CD4-positive, alpha-beta T cell (primary cell): ENCODE measurements at regions not wholly inside any gene's neighbourhood (a gene's known extent, or its start where the extent isn't known, plus 50 kb on each side); places are given as distances from the start of the nearest gene placed in this dataset.

Source experiments
- ATAC-seq: fragments of 200-7000 bp; cut with Tn5 transposase; one replicate; pipeline ENCODE4 v1.10.0; 2022; ENCODE audit warnings: mild to moderate bottlenecking; ENCODE audit not compliant: poor library complexity
- CTCF ChIA-PET: fragments of 350-600 bp; sonication (Branson Sonifier 250); formaldehyde crosslinking; loops from one replicate; lab custom pipeline; 2021; ENCODE audit warnings: antibody characterized with exemption, inconsistent platforms; lab: Charles Lee
- POLR2A ChIA-PET: fragments of 350-600 bp; sonication (Branson Sonifier 250); formaldehyde crosslinking; loops from one replicate; lab custom pipeline; 2021; ENCODE audit warnings: antibody characterized with exemption, inconsistent platforms; lab: Charles Lee
- DNase-seq, 14 experiments: peaks; one replicate each; pipeline ENCODE4 v3.0.0-alpha.2; 2013 to 2020; ENCODE audit warnings: mixed read lengths in 2 of 14
- H3K27ac ChIP-seq, 2 donors: one replicate each; pipeline versions ENCODE4 v1.5.1 to v1.7.0; 2013; ENCODE audit warnings: low read length in 2 of 2, low read depth in 1 of 2, mild to moderate bottlenecking in 1 of 2
- H3K27me3 ChIP-seq, 2 experiments: 1 replicate in 1 of 2; 2 replicates in 1 of 2; pipeline versions ENCODE4 v1.6.1 to v1.7.0; 2013; ENCODE audit warnings: low read length in 2 of 2, control low read depth in 1 of 2, mild to moderate bottlenecking in 1 of 2, moderate library complexity in 1 of 2; ENCODE audit not compliant: insufficient read depth in 2 of 2, control insufficient read depth in 1 of 2
- H3K36me3 ChIP-seq: one replicate; pipeline ENCODE4 v1.6.1; 2013; ENCODE audit warnings: low read length, control low read depth; ENCODE audit not compliant: insufficient read depth
- H3K4me1 ChIP-seq: one replicate; pipeline ENCODE4 v1.6.1; 2013; ENCODE audit warnings: low read length, control low read depth; ENCODE audit not compliant: insufficient read depth
- H3K4me3 ChIP-seq: one replicate; pipeline ENCODE4 v1.5.1; 2013; ENCODE audit warnings: mild to moderate bottlenecking, low read length, moderate library complexity
- H3K9me3 ChIP-seq, 2 experiments: 1 replicate in 1 of 2; 2 replicates in 1 of 2; pipeline versions ENCODE4 v1.6.1 to v1.7.0; 2013; ENCODE audit warnings: low read length in 2 of 2, mild to moderate bottlenecking in 2 of 2, control low read depth in 1 of 2, moderate library complexity in 1 of 2; ENCODE audit not compliant: control insufficient read depth in 1 of 2, insufficient read depth in 1 of 2
- H3K27ac Mint-ChIP-seq: one replicate; pipeline ENCODE4 v1.8.0; 2020; ENCODE audit warnings: mixed read lengths
- H3K27me3 Mint-ChIP-seq: one replicate; pipeline ENCODE4 v1.8.0; 2021; ENCODE audit warnings: mixed read lengths
- H3K36me3 Mint-ChIP-seq: one replicate; pipeline ENCODE4 v1.8.0; 2021; ENCODE audit warnings: low read depth, mixed read lengths
- H3K4me1 Mint-ChIP-seq: one replicate; pipeline ENCODE4 v1.8.0; 2021; ENCODE audit warnings: low read depth, mixed read lengths
- H3K4me3 Mint-ChIP-seq: one replicate; pipeline ENCODE4 v1.8.0; 2020; ENCODE audit warnings: mild to moderate bottlenecking, mixed read lengths
- H3K9me3 Mint-ChIP-seq: one replicate; pipeline ENCODE4 v1.8.0; 2020; ENCODE audit warnings: mixed read lengths
- CTCF ChIP-seq: fragments of 200-600 bp; IDR thresholded peaks from one replicate; pipeline ENCODE4 v1.8.0; 2022; ENCODE audit warnings: antibody characterized with exemption, mild to moderate bottlenecking
- intact Hi-C, 2 experiments: fragments of 100-400 bp; cut with DNase I in 1 of 2; cut with micrococcal nuclease in 1 of 2; formaldehyde crosslinking; loops; one replicate each; pipeline versions ENCODE4 v1.15.1 to v1.9.0; 2023 to 2025; cut with DNase I, micrococcal nuclease

- ATAC-seq = no peak
- no peaks in the 10 kb centered on the region for H3K4me1 Mint-ChIP-seq
- no peak overlapping the region for H3K27ac Mint-ChIP-seq
- H3K27me3 ChIP-seq = no peaks in the 10 kb centered on the region
- no peak overlapping the region for H3K4me3 ChIP-seq
- H3K36me3 Mint-ChIP-seq = no peaks in the 10 kb centered on the region
- CTCF ChIA-PET = no interaction called here
- H3K9me3 ChIP-seq = peaks cover 0 to 4% of the 10 kb centered on the region in 2 experiments
- no peak overlapping the region for H3K4me3 Mint-ChIP-seq
- peaks cover 7% of the 10 kb centered on the region for H3K27me3 Mint-ChIP-seq
- no peak overlapping the region for H3K27ac ChIP-seq
- H3K4me1 ChIP-seq = no peaks in the 10 kb centered on the region
- POLR2A ChIA-PET = no interaction called here
- intact Hi-C loops = loop anchor here in 1 of 2 experiments (5.0 kb wide), 1 partner anchor 48 kb away; no protein-coding TSS in a partner anchor
- no peak for TF ChIP-seq CTCF
- no peaks in the 10 kb centered on the region for H3K36me3 ChIP-seq
- DNase-seq = no peak
- H3K9me3 Mint-ChIP-seq = no peaks in the 10 kb centered on the region
Observed at GRCh38 chr9:27659571-27659970, 86.3 kb upstream of the C9orf72 start.

DNA sequence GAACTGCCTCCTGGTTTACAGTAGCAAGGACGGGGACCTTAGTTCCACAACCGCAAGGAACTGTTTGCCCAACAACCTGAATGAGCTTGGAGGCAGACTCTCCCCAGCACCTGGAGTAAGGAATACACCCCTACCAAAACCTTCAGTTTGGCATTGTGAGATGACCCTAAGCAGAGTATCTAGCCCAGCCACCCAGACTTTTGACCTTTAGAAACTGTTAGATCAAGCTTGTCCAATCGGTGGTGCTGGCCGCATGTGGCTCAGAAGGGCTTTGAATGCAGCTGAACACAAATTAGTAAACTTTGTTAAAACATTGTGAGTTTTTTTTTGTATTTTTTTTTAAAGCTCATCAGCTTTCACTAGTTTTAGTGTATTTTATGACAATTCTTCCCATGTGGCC lies 86.9 kb upstream of the C9orf72 start:
- Histone ChIP-seq H3K27me3 (no peaks in the 10 kb centered on the region), H3K9me3 (no peaks in the 10 kb centered on the region), H3K36me3 (no peaks in the 10 kb centered on the region), H3K27ac (no peak overlapping the region), H3K4me3 (no peak overlapping the region), H3K4me1 (no peaks in the 10 kb centered on the region)
- Mint-ChIP-seq H3K9me3 (no peaks in the 10 kb centered on the region), H3K27me3 (peaks cover 8% of the 10 kb centered on the region), H3K36me3 (no peaks in the 10 kb centered on the region), H3K4me3 (no peak overlapping the region), H3K27ac (no peak overlapping the region), H3K4me1 (no peaks in the 10 kb centered on the region)
- ChIA-PET CTCF (no interaction called here), POLR2A (no interaction called here)
- DNase-seq (no peak), ATAC-seq (no peak)
- intact Hi-C loops = no loop called here
- TF ChIP-seq CTCF = no peak

- intact Hi-C loops = no loop called here
- H3K4me3 Mint-ChIP-seq = no peak overlapping the region
- peaks cover 21% of the 10 kb centered on the region for H3K27me3 Mint-ChIP-seq
- H3K27ac Mint-ChIP-seq = no peak overlapping the region
- DNase-seq (no peak), ATAC-seq (no peak)
- H3K4me3 ChIP-seq = no peak overlapping the region
- CTCF ChIA-PET = interaction anchor here (0.6 kb wide), 1 partner anchor 62 kb away, joined by 3 read pairs; no protein-coding TSS in a partner anchor
- no peak overlapping the region for H3K27ac ChIP-seq
- H3K27me3 ChIP-seq = no peaks in the 10 kb centered on the region
- H3K4me1 ChIP-seq = no peaks in the 10 kb centered on the region
- H3K9me3 ChIP-seq = no peaks in the 10 kb centered on the region
- no peaks in the 10 kb centered on the region for H3K36me3 Mint-ChIP-seq
- H3K4me1 Mint-ChIP-seq = no peaks in the 10 kb centered on the region
- H3K9me3 Mint-ChIP-seq = no peaks in the 10 kb centered on the region
- no peak for TF ChIP-seq CTCF
- POLR2A ChIA-PET = no interaction called here
- H3K36me3 ChIP-seq = no peaks in the 10 kb centered on the region
Observed at GRCh38 chr9:27663526-27663925, 90.2 kb upstream of the C9orf72 start.
